Stimulated activated CD8-positive, alpha-beta memory T cell treated with anti-CD3 and anti-CD28 coated beads, Interleukin-4, amount 100 ng/mL, for 24 hours (primary cell): ENCODE measurements at regions not wholly inside any gene's neighbourhood (a gene's known extent, or its start where the extent isn't known, plus 50 kb on each side); places are given as distances from the start of the nearest gene placed in this dataset.

Experiments used
- DNase-seq: peaks from one replicate; pipeline ENCODE4 v3.0.0-alpha.2; 2020; ENCODE audit warnings: low read depth

DNA sequence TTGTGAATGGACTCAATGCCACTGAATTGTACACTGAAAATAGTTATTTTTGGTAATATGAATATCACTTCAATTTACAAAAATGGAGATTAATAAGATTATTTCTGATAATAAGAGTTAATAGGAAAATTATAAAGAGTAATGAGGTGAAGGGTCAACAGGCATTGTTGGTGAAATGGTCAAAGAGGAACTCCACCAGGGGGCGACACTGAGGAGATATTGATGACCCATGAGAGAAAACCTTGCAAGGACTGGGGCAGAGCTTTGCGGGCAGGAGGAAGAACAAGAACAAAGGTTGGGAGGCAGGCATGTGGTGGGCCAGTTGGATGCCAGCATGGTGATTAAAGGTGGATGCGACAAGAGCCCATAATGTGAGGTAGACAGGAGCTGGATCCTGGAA is 74.0 kb upstream of the XYLT1 start:
- no peak for DNase-seq

GRCh38 chr16:17544304-17544703 is 73.5 kb upstream of the XYLT1 start:
- no peak for DNase-seq

DNA sequence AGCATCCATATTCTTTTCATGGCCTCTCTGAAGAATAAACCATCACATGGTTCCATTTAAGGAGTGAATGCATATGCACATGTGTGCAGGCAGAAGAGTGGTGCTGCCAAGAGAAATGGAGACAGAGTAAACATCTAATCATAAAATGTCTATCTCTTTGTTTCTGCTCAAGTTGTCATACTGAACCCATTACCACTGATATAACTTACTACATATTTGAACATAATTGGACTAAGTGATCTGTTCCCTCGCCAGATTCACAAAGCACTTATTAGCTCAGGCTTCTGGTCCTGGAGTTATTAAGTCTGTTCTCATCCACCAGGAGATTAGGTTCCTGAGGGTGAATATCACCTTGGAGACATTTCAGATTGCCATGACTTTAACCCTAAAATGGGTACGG is 72.3 kb upstream of the XYLT1 start:
- DNase-seq = no peak

GRCh38 chr16:17541324-17541723 is 70.6 kb upstream of the XYLT1 start:
- no peak for DNase-seq

DNA sequence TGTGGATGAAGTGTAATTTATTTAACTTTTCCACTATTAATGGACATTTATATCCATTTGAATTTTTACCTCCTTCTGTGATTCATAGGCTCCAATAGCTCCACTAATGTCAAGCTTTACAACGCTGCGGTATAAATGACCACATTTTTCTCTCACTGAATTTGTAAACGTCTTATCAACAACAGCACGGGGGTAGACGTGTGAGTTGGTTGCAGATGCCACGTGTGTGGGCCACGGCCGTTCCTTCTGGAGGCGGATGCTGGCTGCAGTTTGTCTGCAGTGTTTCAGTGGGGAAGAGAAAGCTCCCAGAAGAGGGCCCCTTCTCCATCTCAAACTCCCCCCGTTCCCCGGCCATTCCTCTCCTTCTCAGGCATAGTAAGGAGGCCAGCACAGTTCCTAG is 68.2 kb upstream of the XYLT1 start:
- no peak for DNase-seq

DNA sequence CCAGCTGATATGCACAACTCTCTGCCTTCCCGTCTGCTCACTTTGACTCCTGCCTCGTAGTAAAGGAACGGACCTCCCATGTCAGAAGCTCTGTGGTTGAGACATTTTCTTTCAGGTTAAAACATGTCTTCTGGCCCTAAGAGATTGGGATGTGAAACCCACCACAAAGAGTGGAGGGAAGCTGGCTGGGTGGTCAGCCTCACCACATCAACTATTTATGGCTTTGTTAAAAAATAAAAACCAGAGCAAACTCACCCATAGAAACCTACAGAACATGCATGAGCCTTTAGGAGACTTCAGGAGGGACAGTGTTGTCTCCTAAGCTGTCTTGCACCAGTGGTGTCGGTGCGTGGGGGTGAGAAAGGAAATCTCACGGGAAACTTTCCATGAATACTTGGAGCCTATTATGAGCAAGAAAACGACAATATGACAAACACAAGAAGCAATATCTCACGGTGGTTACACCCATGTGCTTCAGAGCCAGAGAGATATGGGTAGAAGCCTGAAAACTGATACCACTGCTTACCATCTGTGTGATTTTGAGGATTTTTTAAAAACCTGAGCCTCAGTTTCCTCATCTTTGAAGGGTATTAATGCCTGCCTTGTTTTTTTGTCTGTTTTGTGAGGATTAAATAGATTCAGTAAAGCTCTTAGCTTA is 61.7 kb upstream of the XYLT1 start:
- DNase-seq = no peak

- DNase-seq = no peak
Measured at GRCh38 chr16:17529982-17530760, 59.4 kb upstream of the XYLT1 start.

GRCh38 chr16:17526956-17527937 is 56.5 kb upstream of the XYLT1 start:
- no peak for DNase-seq

GRCh38 chr16:17524656-17525055 is 53.9 kb upstream of the XYLT1 start:
- no peak for DNase-seq

DNA sequence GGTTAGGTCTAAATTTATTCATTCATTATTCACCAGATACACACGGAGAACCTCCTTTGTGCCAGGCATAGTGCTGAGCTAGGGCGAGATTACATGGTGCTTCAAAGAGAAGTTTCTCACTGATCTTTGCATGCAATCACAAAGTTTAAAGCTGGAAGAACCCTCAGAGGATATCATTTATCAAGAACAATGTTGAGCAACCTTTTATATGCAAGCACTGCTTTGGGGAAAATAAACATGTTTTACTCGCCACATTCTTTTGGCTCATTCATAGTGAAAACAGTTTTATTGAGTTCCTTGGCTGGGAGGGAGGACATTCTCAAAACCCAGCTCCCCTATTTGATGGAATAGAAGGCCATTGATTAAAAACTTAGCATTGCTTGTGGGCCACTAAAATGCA is 49.8 kb upstream of the XYLT1 start:
- no peak for DNase-seq
